CD4-positive, alpha-beta memory T cell (primary cell): ENCODE measurements at regions not wholly inside any gene's neighbourhood (a gene's known extent, or its start where the extent isn't known, plus 50 kb on each side); places are given as distances from the start of the nearest gene placed in this dataset.

ENCODE experiments used
- CTCF ChIA-PET: fragments of 350-600 bp; sonication (Branson Sonifier 250); formaldehyde crosslinking; loops from one replicate; lab custom pipeline; 2021; ENCODE audit warnings: inconsistent platforms; ENCODE audit not compliant: partially characterized antibody; lab: Charles Lee
- POLR2A ChIA-PET: fragments of 350-600 bp; sonication (Branson Sonifier 250); formaldehyde crosslinking; loops from one replicate; lab custom pipeline; 2021; ENCODE audit not compliant: partially characterized antibody; lab: Charles Lee
- DNase-seq, 5 donors: peaks; one replicate each; pipeline versions ENCODE4 v3.0.0 to v3.0.0-alpha.2; 2020 to 2022; ENCODE audit warnings: mixed read lengths in 1 of 5
- H3K27ac ChIP-seq: one replicate; pipeline ENCODE4 v1.7.0; 2013; ENCODE audit warnings: low read depth, low read length
- H3K27me3 ChIP-seq: 2 replicates; pipeline ENCODE4 v1.7.0; 2013; ENCODE audit warnings: mild to moderate bottlenecking, low read length, moderate library complexity; ENCODE audit not compliant: insufficient read depth
- H3K36me3 ChIP-seq: 2 replicates; pipeline ENCODE4 v1.7.0; 2013; ENCODE audit warnings: mild to moderate bottlenecking, low read length, moderate library complexity; ENCODE audit not compliant: insufficient read depth
- H3K4me1 ChIP-seq: 2 replicates; pipeline ENCODE4 v1.7.0; 2013; ENCODE audit warnings: mild to moderate bottlenecking, low read length, moderate library complexity; ENCODE audit not compliant: insufficient read depth
- H3K4me3 ChIP-seq, 2 donors: one replicate each; pipeline ENCODE4 v1.7.0; 2013; ENCODE audit warnings: low read length in 2 of 2, mild to moderate bottlenecking in 1 of 2
- H3K9me3 ChIP-seq, 2 donors: one replicate each; pipeline ENCODE4 v1.7.0; 2013; ENCODE audit warnings: low read length in 2 of 2, control low read depth in 1 of 2; ENCODE audit not compliant: control insufficient read depth in 1 of 2
- H3K27ac Mint-ChIP-seq, 7 donors: one replicate each; pipeline ENCODE4 v1.8.0; 2020 to 2021; ENCODE audit warnings: mixed read lengths in 7 of 7, mild to moderate bottlenecking in 6 of 7, inconsistent platforms in 3 of 7, moderate library complexity in 3 of 7
- H3K27me3 Mint-ChIP-seq, 2 donors: one replicate each; pipeline ENCODE4 v1.8.0; 2020 to 2021; ENCODE audit warnings: mixed read lengths in 2 of 2
- H3K36me3 Mint-ChIP-seq, 2 donors: one replicate each; pipeline ENCODE4 v1.8.0; 2020 to 2021; ENCODE audit warnings: mixed read lengths in 2 of 2, inconsistent platforms in 1 of 2, mild to moderate bottlenecking in 1 of 2
- H3K4me1 Mint-ChIP-seq, 4 donors: one replicate each; pipeline ENCODE4 v1.8.0; 2020 to 2021; ENCODE audit warnings: mixed read lengths in 4 of 4, mild to moderate bottlenecking in 1 of 4
- H3K4me3 Mint-ChIP-seq, 8 donors: one replicate each; pipeline ENCODE4 v1.8.0; 2020 to 2021; ENCODE audit warnings: mixed read lengths in 8 of 8, mild to moderate bottlenecking in 7 of 8, moderate library complexity in 6 of 8, inconsistent platforms in 3 of 8
- H3K9me3 Mint-ChIP-seq, 8 donors: one replicate each; pipeline ENCODE4 v1.8.0; 2020 to 2021; ENCODE audit warnings: mixed read lengths in 8 of 8, mild to moderate bottlenecking in 5 of 8, inconsistent platforms in 3 of 8, moderate library complexity in 1 of 8
- intact Hi-C: fragments of 100-400 bp; cut with micrococcal nuclease; formaldehyde crosslinking; loops from one replicate; pipeline ENCODE4 v1.15.1; 2023

DNA sequence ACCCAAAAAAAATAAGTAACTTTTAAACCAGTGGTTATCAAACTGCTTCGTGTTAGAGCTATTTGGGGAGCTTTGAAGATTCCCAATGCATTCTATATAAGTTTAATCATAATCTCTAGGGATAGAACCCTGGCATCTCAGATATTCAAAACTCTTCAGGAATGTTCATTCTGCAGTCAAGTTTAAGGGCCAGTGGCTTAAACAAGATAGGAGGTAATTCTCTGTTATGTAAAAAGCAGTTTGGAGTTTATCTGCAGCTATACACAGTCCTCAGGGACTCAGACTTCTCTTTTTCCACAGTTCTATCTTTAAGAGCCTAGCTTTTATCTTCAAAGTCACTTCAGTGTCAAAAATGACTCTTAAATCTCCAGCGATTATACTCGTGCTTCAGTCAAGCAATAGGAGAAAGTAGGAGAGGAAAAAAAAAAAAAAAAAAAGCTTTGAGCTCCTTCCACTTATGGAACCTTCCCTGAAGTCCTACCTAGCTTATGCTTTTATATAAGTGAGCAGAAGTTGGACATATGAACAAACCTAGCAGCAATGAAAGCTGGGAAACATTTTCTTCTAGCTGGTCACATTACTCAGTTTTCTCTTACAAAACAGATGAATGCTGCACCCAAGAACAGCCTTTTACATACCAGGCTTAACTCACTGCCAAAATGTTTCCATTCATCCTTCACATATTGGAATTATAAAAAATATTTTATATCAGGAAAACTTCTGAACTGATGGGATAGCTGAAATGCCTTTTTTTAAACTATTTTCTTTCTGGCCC, 302.8 kb downstream of the FSCB start:
- intact Hi-C loops, result no loop called here
- no peaks in the 10 kb centered on the region for H3K27me3 ChIP-seq
- no peak overlapping the region for H3K27ac ChIP-seq
- H3K36me3 ChIP-seq, result no peaks in the 10 kb centered on the region
- Mint-ChIP-seq H3K27me3 (no peaks in the 10 kb centered on the region), H3K4me1 (no peaks in the 10 kb centered on the region), H3K27ac (no peak overlapping the region), H3K4me3 (no peak overlapping the region), H3K9me3 (peaks cover 0 to 15% (median 3%) of the 10 kb centered on the region in 8 donors), H3K36me3 (no peaks in the 10 kb centered on the region)
- DNase-seq, result no peak
- no peak overlapping the region for H3K4me3 ChIP-seq
- POLR2A ChIA-PET, result no interaction called here
- no peaks in the 10 kb centered on the region for H3K9me3 ChIP-seq
- CTCF ChIA-PET, result no interaction called here
- no peaks in the 10 kb centered on the region for H3K4me1 ChIP-seq

- Histone ChIP-seq H3K9me3 (no peaks in the 10 kb centered on the region), H3K4me3 (no peak overlapping the region), H3K4me1 (no peaks in the 10 kb centered on the region), H3K36me3 (no peaks in the 10 kb centered on the region), H3K27me3 (no peaks in the 10 kb centered on the region), H3K27ac (no peak overlapping the region)
- no peaks in the 10 kb centered on the region for H3K27me3 Mint-ChIP-seq
- no peak for DNase-seq
- ChIA-PET CTCF (no interaction called here), POLR2A (no interaction called here)
- intact Hi-C loops, result no loop called here
- H3K4me1 Mint-ChIP-seq, result no peaks in the 10 kb centered on the region
- no peaks in the 10 kb centered on the region for H3K36me3 Mint-ChIP-seq
- no peak overlapping the region for H3K27ac Mint-ChIP-seq
- no peak overlapping the region for H3K4me3 Mint-ChIP-seq
- peaks cover 0 to 26% (median 3%) of the 10 kb centered on the region in 8 donors for H3K9me3 Mint-ChIP-seq
Observed at GRCh38 chr14:44180975-44181374, 326.1 kb downstream of the FSCB start.

DNA sequence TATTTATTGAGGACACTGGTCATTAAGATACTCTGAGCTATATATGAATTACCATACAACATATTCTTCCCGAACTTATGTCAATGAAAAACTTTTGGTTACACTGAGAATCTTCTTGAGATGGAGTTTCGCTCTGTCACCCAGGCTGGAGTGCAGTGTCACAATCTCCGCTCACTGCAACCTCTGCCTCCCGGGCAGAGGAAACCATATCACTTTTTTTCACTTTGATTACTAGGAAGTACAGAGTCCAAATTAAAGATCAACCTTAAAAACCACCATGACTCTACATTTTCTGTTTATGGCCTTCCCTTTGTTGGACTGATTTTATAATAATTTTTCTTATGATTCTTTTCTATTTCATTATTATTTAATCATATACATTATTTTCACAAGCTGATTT, 336.5 kb downstream of the FSCB start:
- H3K36me3 ChIP-seq, result no peaks in the 10 kb centered on the region
- Mint-ChIP-seq H3K27me3 (no peaks in the 10 kb centered on the region), H3K9me3 (peaks cover 2 to 11% (median 7%) of the 10 kb centered on the region in 8 donors), H3K27ac (no peak overlapping the region), H3K4me3 (no peak overlapping the region), H3K4me1 (no peaks in the 10 kb centered on the region), H3K36me3 (no peaks in the 10 kb centered on the region)
- no peak for DNase-seq
- ChIA-PET CTCF (interaction anchor here (1.2 kb wide), 1 partner anchor 9 kb away, joined by 4 read pairs; no protein-coding TSS in a partner anchor), POLR2A (no interaction called here)
- H3K27me3 ChIP-seq, result no peaks in the 10 kb centered on the region
- H3K9me3 ChIP-seq, result no peaks in the 10 kb centered on the region
- no peaks in the 10 kb centered on the region for H3K4me1 ChIP-seq
- intact Hi-C loops, result no loop called here
- H3K27ac ChIP-seq, result no peak overlapping the region
- no peak overlapping the region for H3K4me3 ChIP-seq

GRCh38 chr14:44170101-44170500, 337.0 kb downstream of the FSCB start:
- ChIA-PET POLR2A (no interaction called here), CTCF (interaction anchor here (1.2 kb wide), 1 partner anchor 8 kb away, joined by 4 read pairs; no protein-coding TSS in a partner anchor)
- no peaks in the 10 kb centered on the region for H3K4me1 Mint-ChIP-seq
- Histone ChIP-seq H3K27me3 (no peaks in the 10 kb centered on the region), H3K4me3 (no peak overlapping the region), H3K36me3 (no peaks in the 10 kb centered on the region), H3K27ac (no peak overlapping the region), H3K9me3 (no peaks in the 10 kb centered on the region), H3K4me1 (no peaks in the 10 kb centered on the region)
- no peak overlapping the region for H3K4me3 Mint-ChIP-seq
- no peak overlapping the region for H3K27ac Mint-ChIP-seq
- intact Hi-C loops, result no loop called here
- no peak for DNase-seq
- H3K9me3 Mint-ChIP-seq, result peaks cover under 1 to 11% (median 8%) of the 10 kb centered on the region in 8 donors
- no peaks in the 10 kb centered on the region for H3K36me3 Mint-ChIP-seq
- H3K27me3 Mint-ChIP-seq, result no peaks in the 10 kb centered on the region

DNA sequence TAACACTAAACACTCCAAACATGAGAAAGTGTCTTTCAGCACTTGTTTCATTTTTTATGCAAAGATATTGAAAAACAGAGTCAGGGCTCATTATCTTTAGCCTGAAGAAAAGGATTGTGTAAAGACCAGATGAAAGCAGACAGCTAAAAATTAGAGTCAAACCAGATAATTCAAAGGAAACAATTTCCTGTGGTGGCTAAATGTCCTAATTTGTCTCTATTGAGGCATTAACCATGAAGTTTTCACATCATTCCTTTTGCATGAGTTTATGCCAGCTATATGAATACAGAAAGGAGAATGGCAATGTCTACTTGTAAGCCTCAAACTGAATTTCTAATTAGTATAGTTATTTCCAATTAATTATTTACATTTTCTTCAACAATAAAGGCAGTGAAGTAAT, 338.5 kb downstream of the FSCB start:
- H3K4me1 Mint-ChIP-seq, result no peaks in the 10 kb centered on the region
- intact Hi-C loops, result no loop called here
- H3K9me3 ChIP-seq, result no peaks in the 10 kb centered on the region
- H3K4me3 Mint-ChIP-seq, result no peak overlapping the region
- H3K36me3 Mint-ChIP-seq, result no peaks in the 10 kb centered on the region
- no peak for DNase-seq
- no peak overlapping the region for H3K4me3 ChIP-seq
- no peak overlapping the region for H3K27ac ChIP-seq
- H3K27me3 ChIP-seq, result no peaks in the 10 kb centered on the region
- no peak overlapping the region for H3K27ac Mint-ChIP-seq
- H3K36me3 ChIP-seq, result no peaks in the 10 kb centered on the region
- ChIA-PET CTCF (no interaction called here), POLR2A (no interaction called here)
- H3K27me3 Mint-ChIP-seq, result no peaks in the 10 kb centered on the region
- peaks cover 0 to 8% (median 2%) of the 10 kb centered on the region in 8 donors for H3K9me3 Mint-ChIP-seq
- H3K4me1 ChIP-seq, result no peaks in the 10 kb centered on the region

- H3K9me3 Mint-ChIP-seq, result peaks cover 0 to 9% (median 3%) of the 10 kb centered on the region in 8 donors
- DNase-seq, result no peak
- Histone ChIP-seq H3K4me3 (no peak overlapping the region), H3K4me1 (no peaks in the 10 kb centered on the region), H3K27ac (no peak overlapping the region), H3K27me3 (no peaks in the 10 kb centered on the region), H3K9me3 (no peaks in the 10 kb centered on the region), H3K36me3 (no peaks in the 10 kb centered on the region)
- H3K27ac Mint-ChIP-seq, result no peak overlapping the region
- H3K4me1 Mint-ChIP-seq, result no peaks in the 10 kb centered on the region
- no peak overlapping the region for H3K4me3 Mint-ChIP-seq
- intact Hi-C loops, result no loop called here
- ChIA-PET CTCF (no interaction called here), POLR2A (no interaction called here)
- no peaks in the 10 kb centered on the region for H3K27me3 Mint-ChIP-seq
- H3K36me3 Mint-ChIP-seq, result no peaks in the 10 kb centered on the region
Observed at GRCh38 chr14:44166611-44167010, 340.5 kb downstream of the FSCB start.

DNA sequence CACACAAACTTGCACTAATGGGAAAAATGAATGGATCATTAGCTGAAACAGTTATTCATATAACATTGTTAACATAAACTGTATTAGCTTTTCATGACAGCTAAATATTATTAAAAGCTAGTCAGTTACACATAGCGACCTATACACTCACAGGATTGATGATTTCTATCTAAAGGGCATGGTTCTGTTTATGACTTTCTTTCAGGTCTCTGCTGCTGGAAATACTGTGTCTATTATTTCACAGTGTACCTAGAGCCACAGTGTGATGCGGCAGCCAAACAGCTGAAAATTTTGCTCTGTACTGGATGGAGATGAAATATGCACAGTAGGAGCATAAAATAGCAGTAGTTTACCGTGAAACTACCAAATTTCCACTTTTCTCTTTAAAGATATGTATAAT, 341.1 kb downstream of the FSCB start:
- Mint-ChIP-seq H3K4me3 (no peak overlapping the region), H3K27ac (no peak overlapping the region), H3K4me1 (no peaks in the 10 kb centered on the region), H3K36me3 (no peaks in the 10 kb centered on the region), H3K27me3 (no peaks in the 10 kb centered on the region), H3K9me3 (peaks cover 0 to 9% (median 4%) of the 10 kb centered on the region in 8 donors)
- DNase-seq, result no peak
- Histone ChIP-seq H3K9me3 (no peaks in the 10 kb centered on the region), H3K4me3 (no peak overlapping the region), H3K4me1 (no peaks in the 10 kb centered on the region), H3K36me3 (no peaks in the 10 kb centered on the region), H3K27me3 (no peaks in the 10 kb centered on the region), H3K27ac (no peak overlapping the region)
- ChIA-PET POLR2A (no interaction called here), CTCF (no interaction called here)
- intact Hi-C loops, result no loop called here
